Activated T-helper 1 cell treated with anti-CD3 and anti-CD28 coated beads, Interleukin-12 subunit alpha, Interleukin-12 subunit beta, Interleukin-2, Interleukin-4 antibody, amounts not matched to agents 30 ng/mL and 10 ng/mL and 1 ng/mL, durations not matched to agents 14 hours and 24 hours and 36 hours (primary cell): ENCODE measurements at regions not wholly inside any gene's neighbourhood (a gene's known extent, or its start where the extent isn't known, plus 50 kb on each side); places are given as distances from the start of the nearest gene placed in this dataset.

Experiments
- DNase-seq: peaks from one replicate; pipeline ENCODE4 v3.0.0; 2021; ENCODE audit warnings: low spot score
- H3K27ac Mint-ChIP-seq: one replicate; pipeline ENCODE4 v1.8.0; 2021; ENCODE audit warnings: mild to moderate bottlenecking, mixed read lengths
- H3K27me3 Mint-ChIP-seq: one replicate; pipeline ENCODE4 v1.8.0; 2022; ENCODE audit warnings: mild to moderate bottlenecking, moderate library complexity, mixed read lengths; ENCODE audit not compliant: insufficient read depth
- H3K36me3 Mint-ChIP-seq: one replicate; pipeline ENCODE4 v1.8.0; 2021; ENCODE audit warnings: low read depth, mixed read lengths
- H3K4me1 Mint-ChIP-seq: one replicate; pipeline ENCODE4 v1.8.0; 2021; ENCODE audit warnings: low read depth, mixed read lengths
- H3K4me3 Mint-ChIP-seq: one replicate; pipeline ENCODE4 v1.8.0; 2021; ENCODE audit warnings: mild to moderate bottlenecking, moderate library complexity, mixed read lengths
- H3K9me3 Mint-ChIP-seq: one replicate; pipeline ENCODE4 v1.8.0; 2021; ENCODE audit warnings: mixed read lengths
- intact Hi-C: fragments of 100-400 bp; cut with micrococcal nuclease; formaldehyde crosslinking; loops from one replicate; pipeline ENCODE4 v1.15.1; 2024

- intact Hi-C loops: no loop called here
- Mint-ChIP-seq H3K4me3 (no peak overlapping the region), H3K4me1 (no peaks in the 10 kb centered on the region), H3K9me3 (no peaks in the 10 kb centered on the region), H3K36me3 (no peaks in the 10 kb centered on the region), H3K27me3 (no peaks in the 10 kb centered on the region), H3K27ac (no peak overlapping the region)
- DNase-seq: no peak
Measured at GRCh38 chr5:3217771-3218495, 377.7 kb upstream of the IRX1 start.

GRCh38 chr5:3217114-3217513, 378.5 kb upstream of the IRX1 start:
- DNase-seq: no peak
- Mint-ChIP-seq H3K27ac (no peak overlapping the region), H3K27me3 (no peaks in the 10 kb centered on the region), H3K4me1 (no peaks in the 10 kb centered on the region), H3K4me3 (no peak overlapping the region), H3K9me3 (no peaks in the 10 kb centered on the region), H3K36me3 (no peaks in the 10 kb centered on the region)
- intact Hi-C loops: no loop called here

GRCh38 chr5:3216386-3216785, 379.2 kb upstream of the IRX1 start:
- intact Hi-C loops: no loop called here
- H3K4me1 Mint-ChIP-seq: no peaks in the 10 kb centered on the region
- DNase-seq: no peak
- no peak overlapping the region for H3K4me3 Mint-ChIP-seq
- no peaks in the 10 kb centered on the region for H3K36me3 Mint-ChIP-seq
- no peaks in the 10 kb centered on the region for H3K9me3 Mint-ChIP-seq
- H3K27me3 Mint-ChIP-seq: no peaks in the 10 kb centered on the region
- no peak overlapping the region for H3K27ac Mint-ChIP-seq

GRCh38 chr5:3214838-3215374, 380.7 kb upstream of the IRX1 start:
- H3K9me3 Mint-ChIP-seq: peaks cover 4% of the 10 kb centered on the region
- H3K36me3 Mint-ChIP-seq: no peaks in the 10 kb centered on the region
- intact Hi-C loops: no loop called here
- H3K27me3 Mint-ChIP-seq: no peaks in the 10 kb centered on the region
- H3K4me3 Mint-ChIP-seq: no peak overlapping the region
- H3K27ac Mint-ChIP-seq: no peak overlapping the region
- H3K4me1 Mint-ChIP-seq: no peaks in the 10 kb centered on the region
- DNase-seq: no peak

- no peak overlapping the region for H3K4me3 Mint-ChIP-seq
- H3K27me3 Mint-ChIP-seq: no peaks in the 10 kb centered on the region
- H3K27ac Mint-ChIP-seq: no peak overlapping the region
- DNase-seq: no peak
- no peaks in the 10 kb centered on the region for H3K4me1 Mint-ChIP-seq
- H3K9me3 Mint-ChIP-seq: peaks cover 4% of the 10 kb centered on the region
- no peaks in the 10 kb centered on the region for H3K36me3 Mint-ChIP-seq
- intact Hi-C loops: no loop called here
Measured at GRCh38 chr5:3214396-3214795, 381.2 kb upstream of the IRX1 start.

GRCh38 chr5:3212869-3213268, 382.8 kb upstream of the IRX1 start:
- no peak overlapping the region for H3K4me3 Mint-ChIP-seq
- intact Hi-C loops: no loop called here

GRCh38 chr5:3210531-3210930, 385.1 kb upstream of the IRX1 start:
- DNase-seq: no peak
- H3K4me1 Mint-ChIP-seq: no peaks in the 10 kb centered on the region
- H3K9me3 Mint-ChIP-seq: peaks cover 8% of the 10 kb centered on the region
- H3K4me3 Mint-ChIP-seq: no peak overlapping the region
- no peaks in the 10 kb centered on the region for H3K27me3 Mint-ChIP-seq
- H3K27ac Mint-ChIP-seq: no peak overlapping the region
- intact Hi-C loops: no loop called here
- no peaks in the 10 kb centered on the region for H3K36me3 Mint-ChIP-seq

More at GRCh38 chr5:3212869-3213268, 382.8 kb upstream of the IRX1 start:
- Mint-ChIP-seq H3K4me1 (no peaks in the 10 kb centered on the region), H3K27ac (no peak overlapping the region), H3K36me3 (no peaks in the 10 kb centered on the region), H3K27me3 (no peaks in the 10 kb centered on the region), H3K9me3 (peaks cover 7% of the 10 kb centered on the region)
- no peak for DNase-seq

GRCh38 chr5:3209918-3210317, 385.7 kb upstream of the IRX1 start:
- H3K4me3 Mint-ChIP-seq: no peak overlapping the region
- intact Hi-C loops: no loop called here
- no peaks in the 10 kb centered on the region for H3K4me1 Mint-ChIP-seq
- H3K9me3 Mint-ChIP-seq: peaks cover 14% of the 10 kb centered on the region
- no peaks in the 10 kb centered on the region for H3K27me3 Mint-ChIP-seq
- no peaks in the 10 kb centered on the region for H3K36me3 Mint-ChIP-seq
- no peak overlapping the region for H3K27ac Mint-ChIP-seq
- DNase-seq: no peak

GRCh38 chr5:3202570-3202969, 393.1 kb upstream of the IRX1 start:
- H3K4me1 Mint-ChIP-seq: no peaks in the 10 kb centered on the region
- H3K4me3 Mint-ChIP-seq: no peak overlapping the region
- no peak overlapping the region for H3K27ac Mint-ChIP-seq
- peaks cover 8% of the 10 kb centered on the region for H3K9me3 Mint-ChIP-seq
- no peak for DNase-seq
- H3K36me3 Mint-ChIP-seq: no peaks in the 10 kb centered on the region
- intact Hi-C loops: no loop called here
- peaks cover 5% of the 10 kb centered on the region for H3K27me3 Mint-ChIP-seq

- Mint-ChIP-seq H3K4me1 (no peaks in the 10 kb centered on the region), H3K4me3 (no peak overlapping the region), H3K27ac (no peak overlapping the region), H3K9me3 (peaks cover 8% of the 10 kb centered on the region), H3K36me3 (no peaks in the 10 kb centered on the region), H3K27me3 (peaks cover 11% of the 10 kb centered on the region)
- intact Hi-C loops: no loop called here
- no peak for DNase-seq
Measured at GRCh38 chr5:3201941-3202340, 393.7 kb upstream of the IRX1 start.

GRCh38 chr5:3201121-3201520, 394.5 kb upstream of the IRX1 start:
- Mint-ChIP-seq H3K4me1 (no peaks in the 10 kb centered on the region), H3K27ac (no peak overlapping the region), H3K36me3 (no peaks in the 10 kb centered on the region), H3K27me3 (peaks cover 11% of the 10 kb centered on the region), H3K4me3 (no peak overlapping the region), H3K9me3 (peaks cover 8% of the 10 kb centered on the region)
- intact Hi-C loops: no loop called here
- no peak for DNase-seq

GRCh38 chr5:3199962-3200755, 395.5 kb upstream of the IRX1 start:
- peaks cover 11% of the 10 kb centered on the region for H3K27me3 Mint-ChIP-seq
- intact Hi-C loops: no loop called here
- peaks cover 3% of the 10 kb centered on the region for H3K9me3 Mint-ChIP-seq
- no peaks in the 10 kb centered on the region for H3K36me3 Mint-ChIP-seq
- no peak for DNase-seq
- no peak overlapping the region for H3K27ac Mint-ChIP-seq
- no peak overlapping the region for H3K4me3 Mint-ChIP-seq
- no peaks in the 10 kb centered on the region for H3K4me1 Mint-ChIP-seq

GRCh38 chr5:3198074-3198449, 397.6 kb upstream of the IRX1 start:
- H3K4me3 Mint-ChIP-seq: no peak overlapping the region
- no peaks in the 10 kb centered on the region for H3K9me3 Mint-ChIP-seq
- no peaks in the 10 kb centered on the region for H3K36me3 Mint-ChIP-seq
- intact Hi-C loops: no loop called here
- no peaks in the 10 kb centered on the region for H3K4me1 Mint-ChIP-seq
- peaks cover 11% of the 10 kb centered on the region for H3K27me3 Mint-ChIP-seq
- no peak overlapping the region for H3K27ac Mint-ChIP-seq
- no peak for DNase-seq
